ENCODE measurements at regions not wholly inside any gene's neighbourhood (a gene's known extent, or its start where the extent isn't known, plus 50 kb on each side); places are given as distances from the start of the nearest gene placed in this dataset.

DNA sequence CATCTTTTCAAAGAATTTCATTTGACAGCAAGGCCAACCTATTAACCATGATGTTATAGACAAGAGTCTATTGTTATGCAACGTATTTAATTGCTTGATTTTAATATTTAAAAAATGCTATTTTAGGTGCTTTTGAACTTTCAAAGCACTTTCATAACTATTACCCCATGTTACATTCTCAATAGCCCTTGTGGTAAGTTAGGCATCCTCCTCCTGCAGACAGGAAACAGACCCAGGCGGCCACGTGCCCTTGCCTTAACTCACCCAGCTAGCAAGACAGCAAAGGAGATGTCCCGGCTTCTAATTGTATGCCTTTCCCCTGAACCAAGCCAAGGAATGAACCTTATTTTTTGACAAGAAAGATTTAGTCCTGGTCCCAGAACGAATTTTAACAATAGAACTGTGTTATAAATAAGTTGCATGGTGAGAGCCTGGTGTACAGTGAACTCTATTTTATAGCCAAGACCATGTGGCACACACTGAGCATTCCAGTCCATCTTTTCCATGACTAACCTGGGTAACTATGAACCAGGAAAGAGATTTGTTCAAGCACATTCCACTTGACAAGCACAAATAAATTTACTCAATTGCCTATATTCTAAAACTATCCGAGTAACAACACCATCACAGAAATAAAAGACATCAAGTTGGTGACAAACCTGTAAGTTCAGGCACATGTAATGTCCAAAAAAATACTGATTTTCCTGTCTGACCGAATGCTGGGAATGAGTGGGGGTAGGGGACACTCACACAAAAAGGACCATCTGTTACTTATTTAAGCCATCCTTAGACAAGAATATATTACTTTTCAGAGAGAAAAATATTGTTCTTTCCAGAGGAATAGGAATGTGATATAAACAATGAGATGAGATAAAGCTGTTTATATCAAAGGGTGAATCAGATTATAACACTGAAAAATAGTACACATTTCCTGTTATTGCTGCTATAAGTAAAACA, 163.0 kb downstream of the EFNB2 start:
- peak in 1 of 2 donors; percentile 32 for DNase-seq (ENCODE audit: extremely low spot score in 2 of 2)
- Histone ChIP-seq H3K27me3 (no peaks in the 10 kb centered on the region), H3K27ac (no peak overlapping the region), H3K4me1 (peaks cover 8% of the 10 kb centered on the region), H3K36me3 (no peaks in the 10 kb centered on the region), H3K4me3 (no peak overlapping the region), H3K9me3 (no peaks in the 10 kb centered on the region)
- TF ChIP-seq POLR2A (IDR thresholded peaks at IDR 0.05) = no peak
- no peak for TF ChIP-seq POLR2AphosphoS5 (IDR thresholded peaks at IDR 0.05; ENCODE audit: insufficient read depth in 1 of 2, low read depth in 1 of 2)
- TF ChIP-seq, protein P1, sequence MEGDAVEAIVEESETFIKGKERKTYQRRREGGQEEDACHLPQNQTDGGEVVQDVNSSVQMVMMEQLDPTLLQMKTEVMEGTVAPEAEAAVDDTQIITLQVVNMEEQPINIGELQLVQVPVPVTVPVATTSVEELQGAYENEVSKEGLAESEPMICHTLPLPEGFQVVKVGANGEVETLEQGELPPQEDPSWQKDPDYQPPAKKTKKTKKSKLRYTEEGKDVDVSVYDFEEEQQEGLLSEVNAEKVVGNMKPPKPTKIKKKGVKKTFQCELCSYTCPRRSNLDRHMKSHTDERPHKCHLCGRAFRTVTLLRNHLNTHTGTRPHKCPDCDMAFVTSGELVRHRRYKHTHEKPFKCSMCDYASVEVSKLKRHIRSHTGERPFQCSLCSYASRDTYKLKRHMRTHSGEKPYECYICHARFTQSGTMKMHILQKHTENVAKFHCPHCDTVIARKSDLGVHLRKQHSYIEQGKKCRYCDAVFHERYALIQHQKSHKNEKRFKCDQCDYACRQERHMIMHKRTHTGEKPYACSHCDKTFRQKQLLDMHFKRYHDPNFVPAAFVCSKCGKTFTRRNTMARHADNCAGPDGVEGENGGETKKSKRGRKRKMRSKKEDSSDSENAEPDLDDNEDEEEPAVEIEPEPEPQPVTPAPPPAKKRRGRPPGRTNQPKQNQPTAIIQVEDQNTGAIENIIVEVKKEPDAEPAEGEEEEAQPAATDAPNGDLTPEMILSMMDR (IDR thresholded peaks at IDR 0.05) = no peak
- intact Hi-C loops (cut with DNase I) = no loop called here

DNA sequence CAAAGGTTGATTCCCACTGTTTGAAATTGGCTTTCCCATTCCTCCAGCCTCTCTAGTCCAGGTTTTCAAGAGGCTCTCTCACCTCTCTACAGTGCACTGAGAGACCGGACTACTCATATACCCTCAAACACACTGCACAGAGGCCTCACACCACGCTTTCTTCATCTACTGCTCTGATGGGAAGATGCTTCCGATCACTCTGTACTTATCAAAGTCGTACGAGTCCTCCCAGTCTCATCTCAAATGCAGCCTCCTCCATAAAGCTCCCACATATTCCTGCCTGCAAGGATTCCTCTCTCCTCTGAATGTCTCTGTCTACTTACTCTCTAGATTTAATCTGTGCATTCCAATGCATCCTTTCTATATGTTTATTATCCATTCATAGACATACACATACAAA, 164.4 kb downstream of the EFNB2 start:
- Histone ChIP-seq H3K36me3 (no peaks in the 10 kb centered on the region), H3K27me3 (no peaks in the 10 kb centered on the region), H3K27ac (no peak overlapping the region), H3K9me3 (no peaks in the 10 kb centered on the region), H3K4me3 (no peak overlapping the region), H3K4me1 (peaks cover 8% of the 10 kb centered on the region)
- DNase-seq (ENCODE audit: extremely low spot score in 2 of 2) = peak in 1 of 2 donors; percentile 40
- TF ChIP-seq, protein P1 (IDR thresholded peaks at IDR 0.05) = no peak
- TF ChIP-seq POLR2AphosphoS5 (IDR thresholded peaks at IDR 0.05; ENCODE audit: insufficient read depth in 1 of 2, low read depth in 1 of 2) (no peak), POLR2A (IDR thresholded peaks at IDR 0.05) (no peak)
- intact Hi-C loops (cut with DNase I) = no loop called here

- no peak overlapping the region for H3K27ac ChIP-seq
- no peaks in the 10 kb centered on the region for H3K36me3 ChIP-seq
- H3K9me3 ChIP-seq = no peaks in the 10 kb centered on the region
- DNase-seq (ENCODE audit: extremely low spot score in 2 of 2) = no peak
- peaks cover 8% of the 10 kb centered on the region for H3K4me1 ChIP-seq
- H3K4me3 ChIP-seq = no peak overlapping the region
- TF ChIP-seq POLR2A (IDR thresholded peaks at IDR 0.05) = no peak
- TF ChIP-seq POLR2AphosphoS5 (IDR thresholded peaks at IDR 0.05; ENCODE audit: insufficient read depth in 1 of 2, low read depth in 1 of 2) = no peak
- TF ChIP-seq, protein P1 (IDR thresholded peaks at IDR 0.05) = no peak
- intact Hi-C loops (cut with DNase I) = no loop called here
- no peaks in the 10 kb centered on the region for H3K27me3 ChIP-seq
Measured at GRCh38 chr13:106369858-106370257, 165.6 kb downstream of the EFNB2 start.

GRCh38 chr13:106369091-106369490, 166.4 kb downstream of the EFNB2 start:
- Histone ChIP-seq H3K9me3 (no peaks in the 10 kb centered on the region), H3K27ac (no peak overlapping the region), H3K27me3 (no peaks in the 10 kb centered on the region), H3K36me3 (no peaks in the 10 kb centered on the region), H3K4me1 (peaks cover 8% of the 10 kb centered on the region), H3K4me3 (no peak overlapping the region)
- TF ChIP-seq POLR2AphosphoS5 (IDR thresholded peaks at IDR 0.05; ENCODE audit: insufficient read depth in 1 of 2, low read depth in 1 of 2) = no peak
- no peak for TF ChIP-seq POLR2A (IDR thresholded peaks at IDR 0.05)
- TF ChIP-seq, protein P1 (IDR thresholded peaks at IDR 0.05) = no peak
- intact Hi-C loops (cut with DNase I) = no loop called here
- no peak for DNase-seq (ENCODE audit: extremely low spot score in 2 of 2)

Measured in vagina (tissue), 2 donors.